ENCODE measurements at regions not wholly inside any gene's neighbourhood (a gene's known extent, or its start where the extent isn't known, plus 50 kb on each side); places are given as distances from the start of the nearest gene placed in this dataset.

DNA sequence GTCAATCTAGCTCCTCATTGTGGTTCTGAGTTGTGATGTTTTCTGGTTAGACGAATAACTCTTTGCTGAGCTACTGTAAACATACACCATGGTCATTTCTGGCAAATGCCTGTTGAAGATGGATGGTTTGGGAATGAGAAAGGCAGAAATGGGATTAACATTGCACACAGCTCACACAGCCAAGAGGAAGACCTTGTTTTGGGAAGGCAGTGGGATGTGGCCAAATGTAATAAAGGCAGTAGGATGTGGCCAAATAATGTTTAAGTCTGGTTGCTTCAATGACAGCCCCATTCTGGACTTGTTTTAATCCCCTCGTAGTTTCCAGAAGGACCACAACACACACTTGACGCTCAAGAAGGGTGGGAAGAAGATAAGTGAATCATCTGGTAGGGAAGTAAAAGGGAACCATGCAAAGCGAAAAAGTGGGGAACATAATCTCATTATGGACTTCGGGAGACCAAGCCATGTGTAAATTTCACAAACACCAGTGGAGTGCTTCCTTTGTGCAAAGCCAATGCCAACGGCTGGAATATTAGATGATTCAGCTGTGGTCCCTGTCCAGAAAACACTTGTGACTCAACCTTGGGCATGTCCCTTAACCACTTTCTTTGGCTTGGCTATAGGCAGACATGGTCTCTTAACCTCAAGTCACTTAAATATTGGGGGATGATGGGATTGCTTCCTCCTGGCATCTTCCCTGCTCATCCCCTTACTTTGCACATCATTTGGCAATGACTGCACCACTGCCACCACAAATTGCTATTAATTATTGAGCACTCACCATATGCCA is 284.4 kb upstream of the CRY1 start:
- Histone ChIP-seq H3K4me3 (ENCODE audit: low read depth, low read length) (no peak overlapping the region), H3K4me1 (ENCODE audit: control insufficient read depth, insufficient read depth, low read length) (peaks cover 4% of the 10 kb centered on the region), H3K9me3 (ENCODE audit: control insufficient read depth, insufficient read depth, low read depth, low read length) (no peaks in the 10 kb centered on the region), H3K27ac (ENCODE audit: extremely low read depth, low read depth, low read length) (no peak overlapping the region), H3K36me3 (ENCODE audit: control insufficient read depth in 2 of 2, insufficient read depth in 1 of 2, low read length in 2 of 2) (no peaks in the 10 kb centered on the region)
- ChIA-PET CTCF (no interaction called here), POLR2A (no interaction called here)
- TF ChIP-seq, protein P1, sequence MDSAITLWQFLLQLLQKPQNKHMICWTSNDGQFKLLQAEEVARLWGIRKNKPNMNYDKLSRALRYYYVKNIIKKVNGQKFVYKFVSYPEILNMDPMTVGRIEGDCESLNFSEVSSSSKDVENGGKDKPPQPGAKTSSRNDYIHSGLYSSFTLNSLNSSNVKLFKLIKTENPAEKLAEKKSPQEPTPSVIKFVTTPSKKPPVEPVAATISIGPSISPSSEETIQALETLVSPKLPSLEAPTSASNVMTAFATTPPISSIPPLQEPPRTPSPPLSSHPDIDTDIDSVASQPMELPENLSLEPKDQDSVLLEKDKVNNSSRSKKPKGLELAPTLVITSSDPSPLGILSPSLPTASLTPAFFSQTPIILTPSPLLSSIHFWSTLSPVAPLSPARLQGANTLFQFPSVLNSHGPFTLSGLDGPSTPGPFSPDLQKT (IDR thresholded peaks at IDR 0.05; ENCODE audit: borderline replicate concordance, low read depth, low read length): no peak
- TF ChIP-seq ZNF169 (tag by site-specific recombination; IDR thresholded peaks at IDR 0.05) (no peak), PRDM6 (tag by site-specific recombination; IDR thresholded peaks at IDR 0.05) (no peak), ZNF362 (tag by site-specific recombination; IDR thresholded peaks at IDR 0.05) (no peak), ZNF830 (tag by site-specific recombination; IDR thresholded peaks at IDR 0.05; ENCODE audit: low read depth) (no peak), ZXDB (tag by site-specific recombination; IDR thresholded peaks at IDR 0.05) (no peak), ZFP69B (tag by site-specific recombination; IDR thresholded peaks at IDR 0.05) (no peak), ZNF221 (tag by site-specific recombination; IDR thresholded peaks at IDR 0.05; ENCODE audit: borderline replicate concordance) (no peak), ZNF184 (tag by site-specific recombination; IDR thresholded peaks at IDR 0.05) (no peak), MZF1 (tag by site-specific recombination; IDR thresholded peaks at IDR 0.05; ENCODE audit: borderline replicate concordance) (no peak), ZNF521 (tag by site-specific recombination; IDR thresholded peaks at IDR 0.05) (no peak), ZNF18 (tag by site-specific recombination; IDR thresholded peaks at IDR 0.05) (no peak), ZIC2 (tag by site-specific recombination; IDR thresholded peaks at IDR 0.05) (no peak), ZNF2 (tag by site-specific recombination; IDR thresholded peaks at IDR 0.05) (no peak), ZNF544 (tag by site-specific recombination; IDR thresholded peaks at IDR 0.05) (no peak), EGR2 (tag by site-specific recombination; IDR thresholded peaks at IDR 0.05; ENCODE audit: low read depth) (no peak)

DNA sequence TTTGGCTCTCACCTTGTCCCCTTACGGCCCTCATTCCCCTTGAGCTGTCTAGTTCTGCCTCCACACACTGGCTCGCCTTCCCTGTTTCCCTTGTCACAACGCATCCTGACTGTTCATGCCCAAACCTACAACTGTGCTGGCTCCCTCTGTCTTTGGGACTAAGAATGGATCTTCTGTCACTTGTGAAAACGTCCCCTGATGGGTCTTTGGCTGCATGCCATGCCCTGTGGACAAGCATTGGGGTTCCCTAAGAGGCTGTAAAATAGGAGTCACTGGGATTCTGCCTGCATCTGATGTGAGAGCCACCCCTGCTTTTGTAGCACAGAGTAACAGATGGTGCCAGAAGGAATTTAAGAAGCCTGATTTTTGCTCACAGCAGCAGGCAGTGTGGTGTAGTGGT is 285.3 kb upstream of the CRY1 start:
- no peak overlapping the region for H3K4me3 ChIP-seq (ENCODE audit: low read depth, low read length)
- no peaks in the 10 kb centered on the region for H3K36me3 ChIP-seq (ENCODE audit: control insufficient read depth in 2 of 2, insufficient read depth in 1 of 2, low read length in 2 of 2)
- POLR2A ChIA-PET: no interaction called here
- TF ChIP-seq ZFP3 (tag by site-specific recombination; IDR thresholded peaks at IDR 0.05; ENCODE audit: low read depth) (no peak), ZNF670 (tag by site-specific recombination; IDR thresholded peaks at IDR 0.05; ENCODE audit: low read depth) (no peak), SETDB1 (IDR thresholded peaks at IDR 0.05; ENCODE audit: insufficient read length, low read length) (no peak), MEIS1 (CRISPR knock-in tag; IDR thresholded peaks at IDR 0.05; ENCODE audit: borderline replicate concordance) (no peak), ZNF654 (tag by site-specific recombination; IDR thresholded peaks at IDR 0.05; ENCODE audit: low read depth) (no peak), ZNF701 (tag by site-specific recombination; IDR thresholded peaks at IDR 0.05) (no peak), ZNF48 (tag by site-specific recombination; IDR thresholded peaks at IDR 0.05) (no peak), ZBTB26 (tag by site-specific recombination; optimal IDR thresholded peaks at IDR 0.05) (no peak)
- peaks cover 4% of the 10 kb centered on the region for H3K4me1 ChIP-seq (ENCODE audit: control insufficient read depth, insufficient read depth, low read length)
- CTCF ChIA-PET: no interaction called here
- H3K27ac ChIP-seq (ENCODE audit: extremely low read depth, low read depth, low read length): no peak overlapping the region
- no peaks in the 10 kb centered on the region for H3K9me3 ChIP-seq (ENCODE audit: control insufficient read depth, insufficient read depth, low read depth, low read length)
